ENCODE measurements at regions not wholly inside any gene's neighbourhood (a gene's known extent, or its start where the extent isn't known, plus 50 kb on each side); places are given as distances from the start of the nearest gene placed in this dataset.

GRCh38 chr15:47661661-47662180 lies 55.6 kb upstream of the SEMA6D start:
- no peaks in the 10 kb centered on the region for H3F3A ChIP-seq (ENCODE audit: insufficient read depth)
- TF ChIP-seq CTCF (IDR thresholded peaks at IDR 0.05; ENCODE audit: insufficient read depth, low read length, poor library complexity, severe bottlenecking) (no peak), EZH2phosphoT487 (conservative IDR thresholded peaks at IDR 0.05; ENCODE audit: low read length) (no peak)
- no peaks in the 10 kb centered on the region for H3K79me2 ChIP-seq (ENCODE audit: insufficient read depth, low read length)

GRCh38 chr15:47663101-47663500 lies 54.2 kb upstream of the SEMA6D start:
- Histone ChIP-seq H3K27me3 (ENCODE audit: low read length) (no peaks in the 10 kb centered on the region), H3K27ac (ENCODE audit: low read depth, low read length) (no peak overlapping the region), H3K9me3 (ENCODE audit: insufficient read depth, low read length) (no peaks in the 10 kb centered on the region), H3K36me3 (ENCODE audit: low read length) (no peaks in the 10 kb centered on the region), H3K4me2 (ENCODE audit: low read depth, low read length, poor library complexity, severe bottlenecking) (no peak overlapping the region), H4K20me1 (ENCODE audit: low read depth, low read length) (no peaks in the 10 kb centered on the region), H3K9me2 (replicated peaks; ENCODE audit: insufficient read depth, low read length) (no peaks in the 10 kb centered on the region), H3K79me2 (ENCODE audit: insufficient read depth, low read length) (no peaks in the 10 kb centered on the region), H3K4me3 (ENCODE audit: insufficient read depth, low read length, poor library complexity, severe bottlenecking) (no peak overlapping the region), H2AFZ (ENCODE audit: low read depth, low read length, severe bottlenecking) (no peak overlapping the region), H3K9ac (ENCODE audit: low read length) (no peak overlapping the region), H3F3A (ENCODE audit: insufficient read depth) (no peaks in the 10 kb centered on the region)
- no peak for TF ChIP-seq CTCF (IDR thresholded peaks at IDR 0.05; ENCODE audit: insufficient read depth, low read length, poor library complexity, severe bottlenecking)

More at GRCh38 chr15:47661661-47662180, 55.6 kb upstream of the SEMA6D start:
- no peaks in the 10 kb centered on the region for H3K9me2 ChIP-seq (replicated peaks; ENCODE audit: insufficient read depth, low read length)
- H3K4me2 ChIP-seq (ENCODE audit: low read depth, low read length, poor library complexity, severe bottlenecking), result no peak overlapping the region
- H4K20me1 ChIP-seq (ENCODE audit: low read depth, low read length), result no peaks in the 10 kb centered on the region
- H2AFZ ChIP-seq (ENCODE audit: low read depth, low read length, severe bottlenecking), result no peak overlapping the region
- no peaks in the 10 kb centered on the region for H3K36me3 ChIP-seq (ENCODE audit: low read length)
- H3K9ac ChIP-seq (ENCODE audit: low read length), result no peak overlapping the region
- no peak overlapping the region for H3K4me3 ChIP-seq (ENCODE audit: insufficient read depth, low read length, poor library complexity, severe bottlenecking)
- H3K27ac ChIP-seq (ENCODE audit: low read depth, low read length), result no peak overlapping the region
- no peaks in the 10 kb centered on the region for H3K27me3 ChIP-seq (ENCODE audit: low read length)
- no peaks in the 10 kb centered on the region for H3K9me3 ChIP-seq (ENCODE audit: insufficient read depth, low read length)

Measured in SU-DHL-6 (cell line).